Osteoblast (primary cell): ENCODE measurements at regions not wholly inside any gene's neighbourhood (a gene's known extent, or its start where the extent isn't known, plus 50 kb on each side); places are given as distances from the start of the nearest gene placed in this dataset.

Experiments used
- DNase-seq: peaks from one replicate; pipeline ENCODE4 v3.0.0; 2011; ENCODE audit warnings: low spot score, mixed read lengths; ENCODE audit not compliant: insufficient read length; ENCODE audit errors: missing footprints
- H2AFZ ChIP-seq: 2 replicates; pipeline ENCODE4 v1.6.0; 2011; ENCODE audit warnings: mild to moderate bottlenecking, low read length
- H3K27ac ChIP-seq: 2 replicates; pipeline ENCODE4 v1.5.1; 2011; ENCODE audit warnings: mild to moderate bottlenecking, low read depth, low read length, moderate library complexity
- H3K27me3 ChIP-seq: 2 replicates; pipeline ENCODE4 v1.6.0; 2012; ENCODE audit warnings: mild to moderate bottlenecking, control low read depth, inconsistent platforms, low read length, moderate library complexity; ENCODE audit not compliant: insufficient read depth
- H3K36me3 ChIP-seq: 2 replicates; pipeline ENCODE4 v1.5.1; 2011; ENCODE audit warnings: mild to moderate bottlenecking, low read length, control low read depth, moderate library complexity; ENCODE audit not compliant: insufficient read depth
- H3K4me1 ChIP-seq: 2 replicates; pipeline ENCODE4 v1.5.1; 2011; ENCODE audit warnings: mild to moderate bottlenecking, low read length, control low read depth, moderate library complexity; ENCODE audit not compliant: insufficient read depth
- H3K4me2 ChIP-seq: 2 replicates; pipeline ENCODE4 v1.6.0; 2011; ENCODE audit warnings: mild to moderate bottlenecking, low read length; ENCODE audit not compliant: insufficient read depth
- H3K4me3 ChIP-seq: fragments of 200-600 bp; sonication (generic); 3 replicates; pipeline ENCODE4 v1.5.1; 2012; ENCODE audit warnings: mild to moderate bottlenecking, low read length, inconsistent platforms; ENCODE audit not compliant: insufficient read depth
- H3K79me2 ChIP-seq: 2 replicates; pipeline ENCODE4 v1.6.0; 2012; ENCODE audit warnings: mild to moderate bottlenecking, low read length, control low read depth, inconsistent platforms; ENCODE audit not compliant: insufficient read depth
- H3K9me3 ChIP-seq: 2 replicates; pipeline ENCODE4 v1.5.1; 2011; ENCODE audit warnings: low read depth, low read length, control low read depth
- H4K20me1 ChIP-seq: 2 replicates; pipeline ENCODE4 v1.6.0; 2012; ENCODE audit warnings: mild to moderate bottlenecking, low read length, control low read depth; ENCODE audit not compliant: insufficient read depth
- CTCF ChIP-seq: IDR thresholded peaks from 2 replicates; pipeline ENCODE4 v1.5.1; 2011; ENCODE audit warnings: mild to moderate bottlenecking, low read depth, low read length, moderate library complexity; ENCODE audit errors: extremely low read depth

GRCh38 chr2:144261966-144262365 lies 258.0 kb downstream of the ZEB2 start:
- no peak overlapping the region for H3K4me3 ChIP-seq
- H3K9me3 ChIP-seq: no peaks in the 10 kb centered on the region
- no peak overlapping the region for H2AFZ ChIP-seq
- H4K20me1 ChIP-seq: no peaks in the 10 kb centered on the region
- no peak overlapping the region for H3K4me2 ChIP-seq
- H3K36me3 ChIP-seq: no peaks in the 10 kb centered on the region
- TF ChIP-seq CTCF: no peak
- no peaks in the 10 kb centered on the region for H3K79me2 ChIP-seq
- H3K27ac ChIP-seq: no peak overlapping the region
- H3K27me3 ChIP-seq: no peaks in the 10 kb centered on the region
- no peak for DNase-seq
- H3K4me1 ChIP-seq: peaks cover 3% of the 10 kb centered on the region

GRCh38 chr2:144261336-144261735 lies 258.6 kb downstream of the ZEB2 start:
- H3K9me3 ChIP-seq: no peaks in the 10 kb centered on the region

GRCh38 chr2:144259332-144259731 lies 260.6 kb downstream of the ZEB2 start:
- no peak for TF ChIP-seq CTCF
- no peaks in the 10 kb centered on the region for H3K36me3 ChIP-seq

More at GRCh38 chr2:144261336-144261735, 258.6 kb downstream of the ZEB2 start:
- Histone ChIP-seq H3K27me3 (no peaks in the 10 kb centered on the region), H3K4me1 (peaks cover 3% of the 10 kb centered on the region), H3K4me3 (no peak overlapping the region), H3K4me2 (no peak overlapping the region), H4K20me1 (no peaks in the 10 kb centered on the region), H3K79me2 (no peaks in the 10 kb centered on the region), H3K36me3 (no peaks in the 10 kb centered on the region), H3K27ac (no peak overlapping the region), H2AFZ (no peak overlapping the region)
- no peak for TF ChIP-seq CTCF
- no peak for DNase-seq

GRCh38 chr2:144258154-144258553 lies 261.8 kb downstream of the ZEB2 start:
- TF ChIP-seq CTCF: no peak
- Histone ChIP-seq H4K20me1 (no peaks in the 10 kb centered on the region), H2AFZ (no peak overlapping the region), H3K27ac (no peak overlapping the region), H3K4me3 (no peak overlapping the region), H3K9me3 (no peaks in the 10 kb centered on the region), H3K79me2 (no peaks in the 10 kb centered on the region), H3K4me2 (no peak overlapping the region), H3K36me3 (no peaks in the 10 kb centered on the region), H3K4me1 (peaks cover 3% of the 10 kb centered on the region), H3K27me3 (no peaks in the 10 kb centered on the region)
- no peak for DNase-seq

More at GRCh38 chr2:144259332-144259731, 260.6 kb downstream of the ZEB2 start:
- no peaks in the 10 kb centered on the region for H4K20me1 ChIP-seq
- DNase-seq: no peak
- no peak overlapping the region for H3K4me2 ChIP-seq
- H3K79me2 ChIP-seq: no peaks in the 10 kb centered on the region
- H2AFZ ChIP-seq: no peak overlapping the region
- H3K4me1 ChIP-seq: peaks cover 3% of the 10 kb centered on the region
- H3K9me3 ChIP-seq: no peaks in the 10 kb centered on the region
- no peak overlapping the region for H3K27ac ChIP-seq
- no peak overlapping the region for H3K4me3 ChIP-seq
- H3K27me3 ChIP-seq: no peaks in the 10 kb centered on the region
